ENCODE measurements at regions not wholly inside any gene's neighbourhood (a gene's known extent, or its start where the extent isn't known, plus 50 kb on each side); places are given as distances from the start of the nearest gene placed in this dataset.

DNA sequence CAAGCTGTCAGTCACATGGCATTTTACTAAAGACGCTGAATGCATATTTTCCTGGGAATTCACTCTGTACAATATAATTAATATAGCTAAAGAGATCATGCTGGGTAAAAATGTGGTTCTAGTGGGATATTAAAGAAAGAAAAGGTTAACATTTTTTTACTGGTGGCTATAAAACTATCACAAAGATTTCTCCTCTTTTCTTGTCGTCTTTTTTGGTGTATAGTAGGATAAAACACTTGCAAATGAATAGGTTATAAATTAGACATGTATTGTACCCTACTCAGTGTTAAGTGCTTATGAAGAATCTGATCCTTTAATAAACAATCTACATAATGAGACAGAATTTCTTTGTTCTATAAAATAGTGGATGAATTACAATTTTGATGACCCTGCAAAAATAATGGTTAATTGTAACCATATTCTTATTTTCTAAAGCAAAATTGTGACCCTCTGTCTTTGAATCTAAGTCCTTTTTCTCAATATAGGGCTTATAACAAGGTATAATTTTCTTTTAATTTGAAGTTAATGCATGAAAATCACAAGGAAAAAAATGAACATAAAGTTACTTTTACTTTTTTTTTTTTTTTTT lies 1540.4 kb upstream of the GOT2 start:
- TF ChIP-seq, protein P1, sequence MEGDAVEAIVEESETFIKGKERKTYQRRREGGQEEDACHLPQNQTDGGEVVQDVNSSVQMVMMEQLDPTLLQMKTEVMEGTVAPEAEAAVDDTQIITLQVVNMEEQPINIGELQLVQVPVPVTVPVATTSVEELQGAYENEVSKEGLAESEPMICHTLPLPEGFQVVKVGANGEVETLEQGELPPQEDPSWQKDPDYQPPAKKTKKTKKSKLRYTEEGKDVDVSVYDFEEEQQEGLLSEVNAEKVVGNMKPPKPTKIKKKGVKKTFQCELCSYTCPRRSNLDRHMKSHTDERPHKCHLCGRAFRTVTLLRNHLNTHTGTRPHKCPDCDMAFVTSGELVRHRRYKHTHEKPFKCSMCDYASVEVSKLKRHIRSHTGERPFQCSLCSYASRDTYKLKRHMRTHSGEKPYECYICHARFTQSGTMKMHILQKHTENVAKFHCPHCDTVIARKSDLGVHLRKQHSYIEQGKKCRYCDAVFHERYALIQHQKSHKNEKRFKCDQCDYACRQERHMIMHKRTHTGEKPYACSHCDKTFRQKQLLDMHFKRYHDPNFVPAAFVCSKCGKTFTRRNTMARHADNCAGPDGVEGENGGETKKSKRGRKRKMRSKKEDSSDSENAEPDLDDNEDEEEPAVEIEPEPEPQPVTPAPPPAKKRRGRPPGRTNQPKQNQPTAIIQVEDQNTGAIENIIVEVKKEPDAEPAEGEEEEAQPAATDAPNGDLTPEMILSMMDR (IDR thresholded peaks at IDR 0.05; ENCODE audit: control insufficient read depth, extremely low read depth, insufficient read depth), result no peak

DNA sequence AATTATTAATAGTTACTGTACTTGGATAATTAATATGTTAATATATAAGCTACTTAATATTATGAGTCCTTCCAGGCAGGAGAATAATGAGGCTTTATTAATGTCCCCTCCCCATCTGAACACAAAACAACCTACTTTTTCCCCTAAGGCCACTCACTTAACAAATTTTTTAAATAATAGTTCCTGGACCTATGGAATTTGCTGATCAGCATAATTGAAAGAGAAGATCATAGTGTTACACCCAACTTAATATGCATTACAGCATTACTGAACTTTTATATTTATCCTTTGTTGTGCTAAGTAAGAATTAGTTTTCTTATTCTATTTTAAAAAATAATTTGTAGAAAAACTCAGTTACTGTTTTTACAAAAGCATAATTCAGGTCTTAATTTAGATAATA lies 1537.7 kb upstream of the GOT2 start:
- H3K4me3 ChIP-seq (ENCODE audit: low read depth, low read length), result no peak overlapping the region
- TF ChIP-seq, protein P1 (IDR thresholded peaks at IDR 0.05; ENCODE audit: control insufficient read depth, extremely low read depth, insufficient read depth), result no peak
- DNase-seq (ENCODE audit: low read depth), result no peak

More for the DNA sequence above, 1540.4 kb upstream of the GOT2 start:
- H3K4me3 ChIP-seq (ENCODE audit: low read depth, low read length), result no peak overlapping the region
- DNase-seq (ENCODE audit: low read depth), result no peak

DNA sequence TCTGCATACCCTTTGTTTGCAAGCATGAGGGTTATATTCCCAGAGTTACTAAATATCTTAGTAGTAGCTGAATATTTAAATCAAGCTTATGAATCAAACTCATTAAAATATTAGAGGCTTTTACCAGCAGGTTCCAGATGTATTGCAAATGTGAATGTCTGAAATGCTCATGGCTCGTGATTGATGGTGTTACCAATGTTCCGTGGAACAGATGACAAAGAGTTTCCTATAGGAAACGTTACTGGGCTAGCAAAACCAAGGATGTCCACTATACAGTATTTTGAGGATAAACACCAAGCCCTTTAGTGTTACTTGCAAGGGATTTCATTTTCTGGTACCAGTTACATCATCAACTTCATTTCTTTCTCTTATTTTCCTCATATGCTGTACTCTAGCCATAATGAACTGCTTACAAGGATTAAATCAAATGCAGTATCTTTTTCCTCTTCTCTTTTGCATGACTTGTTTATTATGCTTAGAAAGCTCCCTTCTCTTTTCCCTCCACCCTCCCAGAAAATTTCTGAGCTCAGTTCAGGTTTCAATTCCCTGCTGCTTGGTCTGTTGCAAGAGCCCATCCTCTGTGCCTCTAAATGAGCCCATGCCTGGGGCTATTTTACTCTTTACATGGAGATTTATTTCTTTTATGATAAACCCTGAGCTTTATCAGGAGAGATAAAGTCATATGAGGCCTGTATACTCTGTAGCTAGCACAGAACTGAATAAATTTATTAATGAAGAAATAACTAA lies 1537.1 kb upstream of the GOT2 start:
- H3K4me3 ChIP-seq (ENCODE audit: low read depth, low read length), result no peak overlapping the region
- TF ChIP-seq, protein P1 (IDR thresholded peaks at IDR 0.05; ENCODE audit: control insufficient read depth, extremely low read depth, insufficient read depth), result no peak
- DNase-seq (ENCODE audit: low read depth), result no peak

DNA sequence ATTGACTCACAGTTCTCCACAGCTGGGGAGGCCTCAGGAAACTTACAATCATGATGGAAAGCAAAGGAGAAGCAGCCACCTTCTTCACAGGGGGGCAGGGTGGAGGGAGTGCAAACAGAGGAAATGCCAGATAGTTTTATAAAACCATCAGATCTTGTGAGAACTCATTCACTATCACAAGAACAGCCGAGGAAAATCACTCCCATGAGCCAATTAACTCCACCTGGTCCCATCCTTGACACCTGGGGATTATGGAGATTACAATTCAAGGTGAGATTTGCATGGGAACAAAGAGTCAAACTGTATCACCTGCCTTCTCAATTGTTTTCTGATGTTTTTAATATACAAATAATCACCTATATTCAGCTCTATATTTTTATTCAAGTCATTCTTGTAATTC lies 1527.3 kb upstream of the GOT2 start:
- TF ChIP-seq, protein P1 (IDR thresholded peaks at IDR 0.05; ENCODE audit: control insufficient read depth, extremely low read depth, insufficient read depth), result no peak
- H3K4me3 ChIP-seq (ENCODE audit: low read depth, low read length), result no peak overlapping the region

DNA sequence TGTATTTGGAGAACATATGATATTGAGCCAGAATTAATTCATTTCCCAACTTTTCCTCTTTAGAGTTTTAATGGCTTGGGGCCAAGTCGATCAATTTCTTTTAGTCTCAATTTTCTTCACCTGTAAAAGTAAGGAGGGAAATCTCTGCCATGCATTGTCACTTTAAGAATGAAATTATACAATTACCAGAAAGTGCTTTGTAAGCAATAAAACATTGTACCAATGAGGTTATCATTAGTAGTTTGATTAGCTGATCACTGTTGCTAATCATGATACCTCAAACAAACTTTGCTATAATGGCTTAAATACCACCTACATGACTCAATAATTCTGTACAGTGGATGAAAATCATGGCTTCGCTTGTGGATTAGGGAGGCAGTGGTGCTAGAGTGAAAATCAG lies 1525.8 kb upstream of the GOT2 start:
- DNase-seq (ENCODE audit: low read depth), result no peak
- TF ChIP-seq, protein P1 (IDR thresholded peaks at IDR 0.05; ENCODE audit: control insufficient read depth, extremely low read depth, insufficient read depth), result no peak

More for the DNA sequence above, 1527.3 kb upstream of the GOT2 start:
- DNase-seq (ENCODE audit: low read depth), result no peak

DNA sequence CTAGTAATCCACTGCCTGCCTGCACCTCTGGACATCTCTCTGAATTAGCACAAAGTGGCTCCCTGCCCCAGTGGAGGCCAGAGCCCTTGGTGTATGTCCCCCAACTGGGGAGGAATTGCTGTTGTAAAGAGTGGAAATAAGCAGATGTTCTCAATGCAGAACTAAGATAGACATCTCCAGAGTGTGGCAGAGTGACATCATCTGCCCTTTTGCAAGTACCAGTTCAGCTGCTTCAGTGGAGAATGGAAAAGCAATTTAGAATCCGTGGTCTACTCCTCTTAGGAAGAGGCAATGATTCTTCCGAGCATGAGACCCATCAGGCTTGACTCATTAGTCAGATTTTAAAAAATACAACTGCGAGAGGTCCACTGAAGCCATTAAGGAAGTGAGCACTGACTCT lies 1512.0 kb upstream of the GOT2 start:
- TF ChIP-seq, protein P1 (IDR thresholded peaks at IDR 0.05; ENCODE audit: control insufficient read depth, extremely low read depth, insufficient read depth), result no peak
- H3K4me3 ChIP-seq (ENCODE audit: low read depth, low read length), result no peak overlapping the region
- DNase-seq (ENCODE audit: low read depth), result no peak

More for the DNA sequence above, 1525.8 kb upstream of the GOT2 start:
- no peak overlapping the region for H3K4me3 ChIP-seq (ENCODE audit: low read depth, low read length)

Measured in LNCaP clone FGC (cell line).